ENCODE measurements at regions not wholly inside any gene's neighbourhood (a gene's known extent, or its start where the extent isn't known, plus 50 kb on each side); places are given as distances from the start of the nearest gene placed in this dataset.
"Not testable (repeated sequence)": the region's sequence is repeated elsewhere in the genome, so short reads cannot be mapped to it uniquely, and the experiment has no call there.

DNA sequence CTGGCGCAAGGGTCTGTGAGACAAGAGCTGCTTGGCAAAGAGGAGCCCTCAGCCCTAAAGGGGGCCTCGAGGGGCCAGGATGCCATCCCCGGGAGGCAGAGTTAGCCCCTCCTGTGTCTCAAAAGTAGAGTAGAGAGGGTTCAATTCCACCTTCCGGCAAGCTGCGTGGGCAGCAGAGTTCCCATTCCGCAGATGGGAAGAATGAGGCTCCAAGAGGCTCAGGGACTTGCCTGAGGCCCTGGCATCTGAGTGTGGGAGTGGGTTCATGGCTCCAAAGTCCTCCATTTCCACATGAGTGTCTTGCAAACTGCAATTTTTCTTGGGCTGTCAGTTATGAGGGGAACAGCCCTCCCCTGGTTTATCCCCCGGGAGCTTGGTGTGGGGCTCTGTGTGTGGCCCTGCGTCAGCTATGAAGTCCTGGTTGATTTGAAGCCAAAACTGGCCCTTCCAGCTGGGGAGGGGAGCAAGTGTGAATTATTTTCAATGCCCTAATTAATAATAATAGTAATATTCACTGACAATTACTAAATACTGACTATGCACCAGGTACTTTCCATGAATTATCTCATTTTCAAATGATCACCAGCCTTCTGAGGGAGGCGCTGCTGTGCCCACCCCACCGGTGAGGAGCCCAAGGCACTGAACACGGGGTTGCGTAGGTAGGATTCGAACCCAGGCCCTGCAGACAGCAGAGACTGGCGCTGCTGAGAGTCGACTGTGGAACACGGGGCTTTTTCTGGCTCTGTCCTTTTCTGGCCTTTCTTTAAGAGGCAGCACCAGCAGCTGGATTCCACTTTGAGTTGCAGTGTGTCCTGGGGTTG lies 153.0 kb upstream of the PTPN1 start:
- H3K27ac ChIP-seq (ENCODE audit: low read depth, low read length): no peak overlapping the region
- WGBS, 3 donors: 80 to 85% (median 83%) methylated on average over 16 of the region's 16 CpGs

- no peak overlapping the region for H3K27ac ChIP-seq (ENCODE audit: low read depth, low read length)
- WGBS, 3 donors: 87 to 93% (median 89%) methylated on average over 6 of the region's 6 CpGs
Observed at GRCh38 chr20:50357783-50358161, 152.4 kb upstream of the PTPN1 start.

DNA sequence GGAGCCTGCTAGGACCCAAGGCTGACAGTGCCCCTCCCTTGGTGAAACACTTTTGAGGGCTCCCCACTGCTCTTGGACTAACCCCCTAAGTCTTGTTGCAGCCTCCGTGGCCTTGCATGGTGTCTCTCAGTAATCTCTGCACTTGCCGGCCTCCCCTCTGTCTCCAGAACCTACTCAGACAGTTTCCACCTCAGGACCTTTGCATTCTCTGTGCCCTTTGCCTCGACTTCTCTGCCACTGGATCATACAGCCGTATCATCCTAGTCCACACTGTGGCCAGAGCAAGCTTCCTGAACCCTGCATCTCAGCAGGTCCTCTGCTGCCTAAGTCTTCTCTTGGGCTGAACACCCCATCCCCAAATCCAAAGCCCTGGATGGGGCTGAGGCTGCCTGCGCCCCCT lies 152.0 kb upstream of the PTPN1 start:
- 91 to 96% (median 92%) methylated on average over 5 of the region's 5 CpGs for WGBS, 3 donors
- no peak overlapping the region for H3K27ac ChIP-seq (ENCODE audit: low read depth, low read length)

DNA sequence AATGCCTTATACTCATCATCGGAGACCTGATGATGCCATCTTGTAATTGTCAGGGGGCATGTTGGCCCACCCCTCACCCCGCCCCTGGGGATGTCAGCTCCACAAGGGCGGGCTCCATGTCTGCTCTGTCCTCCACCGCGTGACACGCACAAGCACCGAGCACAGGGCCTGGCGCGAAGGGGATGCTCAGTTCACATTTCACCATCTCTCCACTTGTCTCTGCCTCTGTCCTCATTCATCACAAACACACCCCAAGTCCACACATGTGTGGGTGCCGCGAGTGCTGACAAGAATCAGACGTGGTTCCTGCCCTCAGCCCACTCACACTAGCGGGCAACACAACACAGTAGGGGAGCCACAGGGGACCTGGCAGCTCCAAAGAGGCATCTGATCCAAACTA lies 151.2 kb upstream of the PTPN1 start:
- no peak overlapping the region for H3K27ac ChIP-seq (ENCODE audit: low read depth, low read length)
- 89 to 93% (median 92%) methylated on average over 13 of the region's 13 CpGs for WGBS, 3 donors

DNA sequence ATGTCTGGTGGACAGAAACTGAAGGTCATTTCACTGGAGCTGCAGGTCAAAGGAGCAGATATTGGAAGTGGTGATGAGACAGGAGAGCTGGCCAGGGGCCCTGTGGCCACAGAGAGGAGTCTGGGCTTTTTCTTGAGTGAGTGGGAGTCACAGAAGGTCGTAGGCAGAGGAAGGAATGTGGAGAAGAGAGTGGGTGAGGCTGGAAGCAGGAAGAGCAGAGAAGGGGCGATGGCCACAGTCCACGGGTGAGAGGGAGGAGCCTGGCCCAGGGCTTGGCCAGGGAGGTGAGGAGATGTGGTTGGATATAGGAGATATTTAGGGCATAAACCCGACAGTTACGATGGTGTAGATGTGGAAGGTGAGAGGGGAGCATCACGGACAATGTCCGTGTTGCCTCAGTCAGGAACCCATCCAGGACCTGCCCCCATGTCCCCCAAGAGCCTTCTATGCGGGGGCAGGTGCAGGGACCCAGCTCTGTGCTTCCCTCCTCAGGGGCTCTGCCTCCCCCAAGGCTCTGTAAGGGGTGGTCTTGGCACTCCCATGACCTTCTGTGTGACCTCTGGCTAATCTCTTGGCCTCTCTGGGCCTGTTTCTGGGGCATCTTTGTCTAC lies 150.5 kb upstream of the PTPN1 start:
- H3K27ac ChIP-seq (ENCODE audit: low read depth, low read length): no peak overlapping the region
- 70 to 84% (median 75%) methylated on average over 7 to 8 of the region's 8 CpGs for WGBS, 3 donors

GRCh38 chr20:50360218-50360672 lies 149.9 kb upstream of the PTPN1 start:
- WGBS, 3 donors: 48 to 93% (median 88%) methylated on average over 8 of the region's 8 CpGs
- H3K27ac ChIP-seq (ENCODE audit: low read depth, low read length): no peak overlapping the region

- 63 to 81% (median 76%) methylated on average over 8 of the region's 8 CpGs for WGBS, 3 donors
- no peak overlapping the region for H3K27ac ChIP-seq (ENCODE audit: low read depth, low read length)
Observed at GRCh38 chr20:50360921-50361320, 149.3 kb upstream of the PTPN1 start.

DNA sequence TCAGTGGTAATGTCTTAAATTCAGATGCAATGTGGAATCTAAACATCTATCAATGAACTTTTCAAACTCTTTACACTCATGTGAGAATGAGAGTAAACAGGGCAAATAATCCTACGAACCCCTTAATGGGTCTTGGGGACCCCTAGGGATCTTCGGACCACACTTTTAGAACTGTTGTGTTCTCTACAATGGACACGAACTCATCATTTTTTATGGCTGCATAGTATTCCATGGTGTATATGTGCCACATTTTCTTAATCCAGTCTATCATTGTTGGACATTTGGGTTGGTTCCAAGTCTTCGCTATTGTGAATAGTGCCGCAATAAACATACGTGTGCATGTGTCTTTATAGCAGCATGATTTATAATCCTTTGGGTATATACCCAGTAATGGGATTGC lies 148.0 kb upstream of the PTPN1 start:
- H3K27ac ChIP-seq (ENCODE audit: low read depth, low read length): not testable (repeated sequence)
- WGBS, 3 donors: 89 to 98% (median 94%) methylated on average over 3 to 4 of the region's 6 CpGs

- H3K27ac ChIP-seq (ENCODE audit: low read depth, low read length): no peak overlapping the region
- 57 to 80% (median 77%) methylated on average over 5 of the region's 5 CpGs for WGBS, 3 donors
Observed at GRCh38 chr20:50363027-50363426, 147.2 kb upstream of the PTPN1 start.

DNA sequence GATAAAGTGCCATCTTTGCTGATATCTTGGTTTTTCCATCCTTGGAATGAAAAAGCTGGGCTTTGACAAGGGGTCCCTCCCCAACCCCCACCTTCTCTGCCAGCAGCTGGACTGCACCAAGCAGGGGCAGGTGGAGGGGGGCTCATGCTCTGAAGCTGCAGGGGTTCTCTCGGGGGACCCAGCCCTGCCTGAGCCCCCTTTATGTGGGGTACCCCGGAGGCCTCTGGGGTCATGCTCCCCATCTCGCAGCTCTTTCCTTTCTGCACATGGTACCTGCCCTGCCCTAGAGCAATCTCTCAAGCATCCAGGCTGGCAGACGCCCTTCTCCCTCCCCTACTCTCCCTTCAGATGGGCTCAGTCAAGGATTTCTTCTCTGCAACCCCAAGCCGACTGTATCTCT lies 146.7 kb upstream of the PTPN1 start:
- no peak overlapping the region for H3K27ac ChIP-seq (ENCODE audit: low read depth, low read length)
- 88 to 98% (median 95%) methylated on average over 5 of the region's 5 CpGs for WGBS, 3 donors

GRCh38 chr20:50364542-50364941 lies 145.6 kb upstream of the PTPN1 start:
- 52 to 75% (median 75%) methylated on average over 6 of the region's 6 CpGs for WGBS, 3 donors

DNA sequence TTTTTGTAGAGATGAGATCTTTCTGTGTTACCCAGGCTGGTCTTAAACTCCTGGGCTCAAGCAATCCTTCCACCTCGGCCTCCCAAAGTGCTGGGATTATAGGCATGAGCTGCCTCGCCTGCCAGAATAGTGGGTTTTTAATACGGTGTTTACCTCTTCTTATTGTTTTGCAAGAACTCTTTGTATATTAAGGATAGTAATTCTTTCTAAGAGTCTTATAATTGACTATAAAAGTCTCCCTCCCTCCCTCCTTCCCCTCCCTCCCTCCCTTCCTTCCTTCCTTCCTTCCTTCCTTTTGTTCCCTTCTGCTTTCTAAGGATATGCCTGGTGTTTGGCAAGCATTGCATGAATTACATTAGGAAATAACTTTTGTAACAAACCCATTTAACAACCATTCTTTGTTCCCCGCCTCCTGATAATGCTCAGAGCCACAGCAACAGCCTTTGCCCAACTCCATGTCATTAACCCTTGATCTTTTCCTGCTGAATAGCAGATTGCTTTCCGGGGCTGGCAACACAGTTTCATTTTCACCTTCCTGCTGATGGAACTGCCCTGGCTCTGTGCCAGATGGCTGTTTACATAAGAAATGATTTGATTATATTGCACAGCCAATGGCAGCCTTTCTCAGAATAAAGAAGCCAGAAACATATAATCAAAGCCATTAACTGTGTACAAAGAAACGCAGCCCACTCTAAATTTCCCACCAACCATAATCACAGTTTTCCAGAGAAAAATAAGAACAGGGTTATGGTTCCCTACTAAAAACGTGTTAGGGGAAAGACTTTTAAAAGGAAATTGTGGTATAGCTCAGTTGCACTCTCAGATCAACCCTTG lies 143.7 kb upstream of the PTPN1 start:
- H3K27ac ChIP-seq (ENCODE audit: low read depth, low read length): no peak overlapping the region
- 34 to 40% (median 37%) methylated on average over 7 of the region's 7 CpGs for WGBS, 3 donors

More at GRCh38 chr20:50364542-50364941, 145.6 kb upstream of the PTPN1 start:
- H3K27ac ChIP-seq (ENCODE audit: low read depth, low read length): no peak overlapping the region

DNA sequence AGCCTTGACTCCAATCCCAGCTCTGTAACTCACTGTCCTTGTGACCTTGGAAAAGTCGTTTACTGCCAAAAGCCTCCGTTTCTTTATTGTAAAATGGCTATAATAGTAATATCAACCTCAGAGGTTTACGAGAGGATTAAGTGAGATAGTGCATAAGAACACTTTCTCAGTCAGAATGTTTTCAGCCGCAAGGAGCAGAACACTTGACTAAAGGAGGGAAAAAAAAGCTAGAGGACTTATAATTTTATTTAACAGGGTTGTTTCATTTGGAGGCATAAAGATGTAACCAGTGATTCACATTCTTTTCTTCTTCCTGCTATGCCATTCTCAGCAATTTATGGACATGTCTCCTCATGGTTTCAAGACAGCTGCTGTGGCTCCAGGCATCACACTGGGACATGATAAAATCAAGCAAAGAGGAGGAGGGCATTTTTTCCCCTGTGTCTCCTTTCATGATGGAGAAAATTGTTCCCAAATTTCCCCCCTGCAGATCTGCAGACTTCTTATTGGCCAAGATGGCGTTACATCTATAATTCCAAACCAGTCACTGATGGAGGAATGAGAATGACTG lies 143.0 kb upstream of the PTPN1 start:
- no peak overlapping the region for H3K27ac ChIP-seq (ENCODE audit: low read depth, low read length)
- WGBS, 3 donors: 57 to 69% (median 58%) methylated on average over 5 of the region's 5 CpGs

GRCh38 chr20:50367739-50368375 lies 142.3 kb upstream of the PTPN1 start:
- no peak overlapping the region for H3K27ac ChIP-seq (ENCODE audit: low read depth, low read length)
- WGBS, 3 donors: 93 to 96% (median 95%) methylated on average over 9 of the region's 9 CpGs

DNA sequence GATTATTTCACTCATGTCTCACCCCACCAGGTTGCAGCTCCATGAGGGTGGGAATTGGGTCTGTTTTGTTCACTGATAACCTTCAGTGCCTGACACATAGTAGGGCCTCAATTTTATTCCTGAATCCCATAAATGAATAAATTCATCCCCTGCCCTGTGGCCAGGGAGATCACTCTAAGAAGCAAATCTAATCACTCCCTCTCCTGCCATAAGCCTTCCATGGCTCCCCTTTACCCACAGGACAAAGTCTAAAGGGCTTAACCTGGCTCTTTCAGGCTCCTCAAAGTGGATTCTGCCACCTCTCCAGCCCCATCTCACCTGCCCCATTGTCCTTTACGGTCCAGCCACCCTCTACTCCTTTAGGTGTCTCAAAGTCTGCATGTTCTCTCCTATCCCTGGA lies 141.8 kb upstream of the PTPN1 start:
- 71 to 88% (median 86%) methylated on average over 1 of the region's 1 CpG for WGBS, 3 donors
- no peak overlapping the region for H3K27ac ChIP-seq (ENCODE audit: low read depth, low read length)

GRCh38 chr20:50368813-50369224 lies 141.4 kb upstream of the PTPN1 start:
- 74 to 85% (median 83%) methylated on average over 4 of the region's 4 CpGs for WGBS, 3 donors

DNA sequence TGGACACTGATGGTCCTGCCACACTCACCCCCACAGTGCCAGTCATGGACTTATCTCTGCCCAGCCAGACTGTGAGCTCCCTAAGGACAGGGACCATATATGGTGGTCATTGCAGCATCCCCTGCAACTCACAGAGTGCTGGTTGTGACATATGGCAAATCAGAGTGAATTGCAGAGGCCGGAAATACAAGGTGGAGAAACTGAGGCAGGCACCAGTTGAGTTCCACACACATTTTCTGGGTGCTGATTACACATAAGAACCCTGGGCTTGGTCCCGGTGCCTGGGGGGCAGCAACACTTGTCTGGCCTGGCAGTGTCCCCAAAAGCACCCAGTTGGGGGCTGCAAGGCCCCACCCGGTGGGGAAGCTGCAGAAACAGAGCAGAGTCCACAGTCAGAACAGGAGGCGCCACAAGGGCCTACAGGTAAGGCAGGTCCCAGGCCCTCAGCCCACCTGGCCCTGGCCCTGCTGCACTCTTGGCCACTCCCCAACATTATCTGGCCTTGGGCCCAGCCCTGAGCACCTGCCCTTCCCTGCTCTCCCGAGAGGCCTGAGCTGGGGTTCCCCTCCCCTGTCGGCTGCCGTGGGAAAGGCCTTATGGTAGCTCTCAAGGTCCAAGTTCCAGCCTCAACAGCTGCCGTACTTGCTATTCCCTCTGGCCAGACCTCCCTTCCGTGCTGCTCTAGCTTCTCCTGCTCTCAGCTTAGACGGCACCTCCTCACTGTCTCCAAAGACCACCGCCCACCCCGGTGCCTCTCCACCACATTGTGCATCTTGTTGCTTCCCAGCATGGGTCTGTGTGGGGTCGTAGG lies 140.8 kb upstream of the PTPN1 start:
- H3K27ac ChIP-seq (ENCODE audit: low read depth, low read length): no peak overlapping the region
- WGBS, 3 donors: 21 to 77% (median 77%) methylated on average over 13 of the region's 13 CpGs

More at GRCh38 chr20:50368813-50369224, 141.4 kb upstream of the PTPN1 start:
- H3K27ac ChIP-seq (ENCODE audit: low read depth, low read length): no peak overlapping the region

Data from adipose tissue (tissue), 3 donors.